Suprapubic skin (tissue), 4 donors: ENCODE measurements at regions not wholly inside any gene's neighbourhood (a gene's known extent, or its start where the extent isn't known, plus 50 kb on each side); places are given as distances from the start of the nearest gene placed in this dataset.

Source experiments
- DNase-seq, 2 donors: peaks; one replicate each; pipeline ENCODE4 v3.0.0-alpha.2; 2019; ENCODE audit warnings: low spot score in 2 of 2
- H3K27ac ChIP-seq: fragments of 200-600 bp; sonication (generic); one replicate; pipeline ENCODE4 v1.5.1; 2019
- H3K27me3 ChIP-seq: fragments of 200-600 bp; sonication (generic); one replicate; pipeline ENCODE4 v1.5.1; 2019
- H3K36me3 ChIP-seq: fragments of 200-600 bp; sonication (generic); one replicate; pipeline ENCODE4 v1.5.1; 2019
- H3K4me1 ChIP-seq: fragments of 200-600 bp; sonication (generic); one replicate; pipeline ENCODE4 v1.5.1; 2019
- H3K4me3 ChIP-seq: fragments of 200-600 bp; sonication (generic); one replicate; pipeline ENCODE4 v1.5.1; 2019; ENCODE audit warnings: mild to moderate bottlenecking
- H3K9me3 ChIP-seq: fragments of 200-600 bp; sonication (generic); one replicate; pipeline ENCODE4 v1.5.1; 2019
- EP300 ChIP-seq: sonication (generic); formaldehyde crosslinking; IDR thresholded peaks from one replicate; pipeline ENCODE4 v1.6.1; 2017; ENCODE audit warnings: antibody characterized with exemption
- POLR2A ChIP-seq, 2 donors: fragments of 450-650 bp; IDR thresholded peaks; one replicate each; pipeline ENCODE4 v1.6.1; 2017; ENCODE audit warnings: antibody characterized with exemption in 2 of 2, mild to moderate bottlenecking in 2 of 2, moderate library complexity in 2 of 2
- POLR2AphosphoS5 ChIP-seq, 3 donors: sonication (generic); formaldehyde crosslinking; IDR thresholded peaks; one replicate each; pipeline ENCODE4 v1.6.1; 2017; ENCODE audit warnings: antibody characterized with exemption in 3 of 3
- WGBS: methylation state at CpG from one replicate; pipeline ENCODE4 v1.1.5; 2018; 5-methylcytosine and 5-hydroxymethylcytosine counted together
- TF ChIP-seq, protein P1 (sequence below), 2 donors: fragments of 200-600 bp in 1 of 2; fragments of 450-650 bp in 1 of 2; sonication (generic) in 1 of 2; IDR thresholded peaks; one replicate each; pipeline ENCODE4 v1.5.1; 2016 to 2019; ENCODE audit warnings: antibody characterized with exemption in 2 of 2, mild to moderate bottlenecking in 1 of 2, moderate library complexity in 1 of 2

DNA sequence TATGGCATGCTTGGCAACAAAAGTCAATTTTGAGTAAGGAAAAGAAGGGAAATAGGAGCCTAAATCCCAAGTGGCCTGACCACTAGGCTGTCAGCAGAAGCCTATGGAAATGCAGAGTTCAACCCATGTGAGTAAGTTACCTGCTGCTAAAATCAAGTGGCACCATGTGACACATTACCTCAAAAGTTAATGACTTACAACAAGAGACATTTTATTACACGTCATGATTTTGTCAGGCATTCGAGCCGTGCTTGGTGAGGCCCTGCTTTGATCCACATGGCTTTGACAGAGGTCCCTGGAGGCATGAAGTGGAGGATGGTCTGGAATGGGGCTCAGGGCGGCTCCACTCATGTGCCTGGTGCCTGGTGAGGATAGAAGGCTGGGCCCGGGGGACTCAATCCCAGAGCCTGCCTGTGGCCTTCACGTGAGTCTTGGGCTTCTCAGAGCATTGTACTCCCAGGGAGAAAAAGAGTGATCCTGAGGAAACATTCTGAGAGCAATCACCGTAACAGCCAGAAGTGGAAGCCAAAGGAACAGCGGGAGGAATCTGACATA lies 339.1 kb upstream of the B3GAT1 start:
- Histone ChIP-seq H3K9me3 (no peaks in the 10 kb centered on the region), H3K4me3 (no peak overlapping the region), H3K36me3 (no peaks in the 10 kb centered on the region), H3K27me3 (peaks cover 3% of the 10 kb centered on the region), H3K27ac (no peak overlapping the region), H3K4me1 (no peaks in the 10 kb centered on the region)
- WGBS: 71% methylated on average over 8 of the region's 8 CpGs
- no peak for DNase-seq
- TF ChIP-seq POLR2AphosphoS5 (IDR thresholded peaks at IDR 0.05) (no peak), EP300 (no peak), POLR2A (IDR thresholded peaks at IDR 0.05) (no peak)
- TF ChIP-seq, protein P1, sequence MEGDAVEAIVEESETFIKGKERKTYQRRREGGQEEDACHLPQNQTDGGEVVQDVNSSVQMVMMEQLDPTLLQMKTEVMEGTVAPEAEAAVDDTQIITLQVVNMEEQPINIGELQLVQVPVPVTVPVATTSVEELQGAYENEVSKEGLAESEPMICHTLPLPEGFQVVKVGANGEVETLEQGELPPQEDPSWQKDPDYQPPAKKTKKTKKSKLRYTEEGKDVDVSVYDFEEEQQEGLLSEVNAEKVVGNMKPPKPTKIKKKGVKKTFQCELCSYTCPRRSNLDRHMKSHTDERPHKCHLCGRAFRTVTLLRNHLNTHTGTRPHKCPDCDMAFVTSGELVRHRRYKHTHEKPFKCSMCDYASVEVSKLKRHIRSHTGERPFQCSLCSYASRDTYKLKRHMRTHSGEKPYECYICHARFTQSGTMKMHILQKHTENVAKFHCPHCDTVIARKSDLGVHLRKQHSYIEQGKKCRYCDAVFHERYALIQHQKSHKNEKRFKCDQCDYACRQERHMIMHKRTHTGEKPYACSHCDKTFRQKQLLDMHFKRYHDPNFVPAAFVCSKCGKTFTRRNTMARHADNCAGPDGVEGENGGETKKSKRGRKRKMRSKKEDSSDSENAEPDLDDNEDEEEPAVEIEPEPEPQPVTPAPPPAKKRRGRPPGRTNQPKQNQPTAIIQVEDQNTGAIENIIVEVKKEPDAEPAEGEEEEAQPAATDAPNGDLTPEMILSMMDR (IDR thresholded peaks at IDR 0.05): no peak

DNA sequence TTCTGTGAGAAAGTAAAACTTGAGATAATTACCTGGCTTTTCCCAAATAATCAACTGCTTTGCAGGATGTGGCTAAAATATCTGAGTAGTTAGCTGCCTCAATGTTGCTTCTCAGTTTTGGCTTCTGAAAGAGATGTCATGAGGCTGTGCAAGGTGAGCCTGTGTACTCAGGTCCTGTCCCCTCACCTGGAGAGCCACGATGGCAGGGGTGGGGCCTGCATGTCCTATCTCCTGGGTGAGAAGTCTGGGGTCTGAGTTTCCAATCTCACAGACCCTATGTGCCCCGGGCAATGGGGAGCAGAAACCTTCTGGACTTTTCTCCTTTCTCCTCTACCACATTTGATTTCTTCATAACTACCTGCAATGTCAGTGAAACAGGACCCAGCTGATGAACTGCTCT lies 338.6 kb upstream of the B3GAT1 start:
- Histone ChIP-seq H3K27me3 (peaks cover 3% of the 10 kb centered on the region), H3K36me3 (no peaks in the 10 kb centered on the region), H3K9me3 (no peaks in the 10 kb centered on the region), H3K4me1 (no peaks in the 10 kb centered on the region), H3K4me3 (no peak overlapping the region), H3K27ac (no peak overlapping the region)
- WGBS: 55% methylated on average over 1 of the region's 2 CpGs
- TF ChIP-seq POLR2AphosphoS5 (IDR thresholded peaks at IDR 0.05) (no peak), EP300 (no peak), POLR2A (IDR thresholded peaks at IDR 0.05) (no peak)
- TF ChIP-seq, protein P1 (IDR thresholded peaks at IDR 0.05): no peak
- no peak for DNase-seq

DNA sequence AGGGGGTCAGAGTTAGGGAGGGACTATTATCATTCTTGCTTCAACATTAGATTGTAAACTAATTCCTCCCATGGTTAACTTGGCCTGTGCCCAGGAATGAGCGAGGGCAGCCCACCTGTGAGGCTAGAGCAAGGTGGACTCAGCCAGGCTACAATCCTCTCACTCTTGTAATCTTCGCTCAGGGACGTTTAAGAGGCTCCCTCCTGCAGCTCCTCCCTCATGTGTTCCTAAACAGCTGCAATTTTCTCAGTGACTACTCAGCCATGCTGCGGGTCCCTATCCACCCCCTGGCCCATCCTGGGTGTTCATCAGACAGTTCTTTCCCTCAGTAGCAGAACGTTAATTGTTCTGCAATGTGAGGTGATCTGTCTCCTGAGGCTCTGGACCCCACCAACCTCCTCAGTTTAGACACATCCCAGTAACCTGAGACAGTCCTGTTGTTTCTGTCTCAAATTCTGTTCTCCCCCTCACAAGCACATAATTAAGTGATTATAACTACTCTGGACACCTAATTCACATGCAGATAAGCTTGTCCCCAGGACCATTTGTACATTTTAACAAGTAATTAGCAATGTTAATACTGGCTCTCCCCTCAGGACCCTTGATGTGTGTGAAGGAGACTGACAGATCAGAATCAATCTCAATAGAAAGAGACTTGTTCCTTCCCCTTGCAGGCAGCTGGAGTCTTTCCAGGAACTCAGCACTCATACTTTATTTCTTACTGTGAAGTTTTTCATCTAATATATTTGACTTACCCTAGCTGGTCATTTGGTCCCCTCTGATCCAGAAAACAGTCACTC lies 337.2 kb upstream of the B3GAT1 start:
- H3K27ac ChIP-seq: no peak overlapping the region
- H3K36me3 ChIP-seq: no peaks in the 10 kb centered on the region
- H3K4me3 ChIP-seq: no peak overlapping the region
- H3K4me1 ChIP-seq: no peaks in the 10 kb centered on the region
- TF ChIP-seq EP300: no peak
- TF ChIP-seq, protein P1 (IDR thresholded peaks at IDR 0.05): no peak
- TF ChIP-seq POLR2A (IDR thresholded peaks at IDR 0.05): no peak
- TF ChIP-seq POLR2AphosphoS5 (IDR thresholded peaks at IDR 0.05): no peak
- WGBS: 46% methylated on average over 5 of the region's 5 CpGs
- no peak for DNase-seq
- H3K9me3 ChIP-seq: no peaks in the 10 kb centered on the region
- peaks cover 3% of the 10 kb centered on the region for H3K27me3 ChIP-seq

DNA sequence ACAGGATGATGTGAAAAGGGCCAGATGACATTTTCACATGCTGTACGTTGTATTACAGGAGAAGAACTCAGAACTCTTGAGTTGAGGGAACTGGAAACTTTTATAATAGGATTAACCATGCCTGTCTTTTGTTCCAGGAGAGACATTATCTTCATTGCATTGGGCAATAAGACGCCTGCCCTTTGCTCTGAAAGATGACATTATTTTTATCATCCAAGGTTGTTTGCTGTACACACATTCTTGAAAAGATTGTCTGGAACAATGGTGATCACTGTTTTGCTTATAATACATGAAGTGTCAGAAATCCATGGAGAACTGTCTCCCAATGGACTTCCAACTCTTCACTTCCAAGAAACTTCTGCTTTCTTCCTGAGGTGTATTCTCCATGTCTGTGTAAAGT lies 334.6 kb upstream of the B3GAT1 start:
- no peak for DNase-seq
- H3K27me3 ChIP-seq: peaks cover 7% of the 10 kb centered on the region
- TF ChIP-seq POLR2A (IDR thresholded peaks at IDR 0.05) (no peak), POLR2AphosphoS5 (IDR thresholded peaks at IDR 0.05) (no peak)
- TF ChIP-seq, protein P1 (IDR thresholded peaks at IDR 0.05): no peak

DNA sequence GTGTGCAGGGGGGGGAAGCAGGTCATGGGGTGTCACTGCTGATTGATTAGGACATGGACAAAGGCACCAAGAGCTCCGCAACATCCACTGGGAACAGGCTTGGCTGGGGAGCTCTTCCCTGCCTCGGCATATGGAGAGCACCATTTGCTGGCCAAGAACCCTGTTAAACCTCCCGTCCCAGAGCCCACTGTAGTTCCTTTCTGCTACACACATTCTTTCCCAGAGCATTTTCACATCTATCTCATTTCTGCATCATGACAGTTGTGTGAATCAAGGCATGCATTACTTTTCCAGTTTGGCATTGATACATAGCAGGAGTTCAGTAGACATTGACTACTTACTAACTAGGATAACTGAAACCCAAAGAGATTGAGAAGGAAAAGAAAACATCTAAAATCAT lies 333.4 kb upstream of the B3GAT1 start:
- Histone ChIP-seq H3K4me3 (no peak overlapping the region), H3K27me3 (peaks cover 4% of the 10 kb centered on the region), H3K4me1 (no peaks in the 10 kb centered on the region), H3K27ac (no peak overlapping the region), H3K36me3 (no peaks in the 10 kb centered on the region), H3K9me3 (no peaks in the 10 kb centered on the region)
- 48% methylated on average over 3 of the region's 3 CpGs for WGBS
- TF ChIP-seq POLR2AphosphoS5 (IDR thresholded peaks at IDR 0.05) (no peak), POLR2A (IDR thresholded peaks at IDR 0.05) (no peak), EP300 (no peak)
- TF ChIP-seq, protein P1 (IDR thresholded peaks at IDR 0.05): no peak
- no peak for DNase-seq

More for the DNA sequence above, 334.6 kb upstream of the B3GAT1 start:
- no peak overlapping the region for H3K4me3 ChIP-seq
- no peaks in the 10 kb centered on the region for H3K36me3 ChIP-seq
- no peaks in the 10 kb centered on the region for H3K9me3 ChIP-seq
- H3K27ac ChIP-seq: no peak overlapping the region
- no peaks in the 10 kb centered on the region for H3K4me1 ChIP-seq
- 75% methylated on average over 2 of the region's 2 CpGs for WGBS
